ENCODE measurements at regions not wholly inside any gene's neighbourhood (a gene's known extent, or its start where the extent isn't known, plus 50 kb on each side); places are given as distances from the start of the nearest gene placed in this dataset.

GRCh38 chr4:126338548-126338947 lies 1023.8 kb downstream of the FAT4 start:
- TF ChIP-seq CTCF (IDR thresholded peaks at IDR 0.05; ENCODE audit: insufficient read depth, low read depth, low read length, missing control alignments), result no peak
- DNase-seq (ENCODE audit: low read depth), result no peak
- H3K4me3 ChIP-seq (ENCODE audit: low read depth, low read length), result no peak overlapping the region

GRCh38 chr4:126341927-126342326 lies 1027.2 kb downstream of the FAT4 start:
- H3K4me3 ChIP-seq (ENCODE audit: low read depth, low read length), result no peak overlapping the region
- DNase-seq (ENCODE audit: low read depth), result no peak
- no peak for TF ChIP-seq CTCF (IDR thresholded peaks at IDR 0.05; ENCODE audit: insufficient read depth, low read depth, low read length, missing control alignments)

GRCh38 chr4:126344472-126344871 lies 1029.7 kb downstream of the FAT4 start:
- no peak for TF ChIP-seq CTCF (IDR thresholded peaks at IDR 0.05; ENCODE audit: insufficient read depth, low read depth, low read length, missing control alignments)
- no peak overlapping the region for H3K4me3 ChIP-seq (ENCODE audit: low read depth, low read length)
- no peak for DNase-seq (ENCODE audit: low read depth)

GRCh38 chr4:126346654-126347053 lies 1031.9 kb downstream of the FAT4 start:
- no peak overlapping the region for H3K4me3 ChIP-seq (ENCODE audit: low read depth, low read length)
- no peak for DNase-seq (ENCODE audit: low read depth)
- TF ChIP-seq CTCF (IDR thresholded peaks at IDR 0.05; ENCODE audit: insufficient read depth, low read depth, low read length, missing control alignments), result no peak

GRCh38 chr4:126354784-126355183 lies 1040.0 kb downstream of the FAT4 start:
- no peak for TF ChIP-seq CTCF (IDR thresholded peaks at IDR 0.05; ENCODE audit: insufficient read depth, low read depth, low read length, missing control alignments)
- no peak for DNase-seq (ENCODE audit: low read depth)
- no peak overlapping the region for H3K4me3 ChIP-seq (ENCODE audit: low read depth, low read length)

- DNase-seq (ENCODE audit: low read depth), result no peak
- no peak for TF ChIP-seq CTCF (IDR thresholded peaks at IDR 0.05; ENCODE audit: insufficient read depth, low read depth, low read length, missing control alignments)
Measured at GRCh38 chr4:126358041-126358440, 1043.3 kb downstream of the FAT4 start.

GRCh38 chr4:126361287-126361686 lies 1046.5 kb downstream of the FAT4 start:
- DNase-seq (ENCODE audit: low read depth), result no peak
- TF ChIP-seq CTCF (IDR thresholded peaks at IDR 0.05; ENCODE audit: insufficient read depth, low read depth, low read length, missing control alignments), result no peak
- no peak overlapping the region for H3K4me3 ChIP-seq (ENCODE audit: low read depth, low read length)

More at GRCh38 chr4:126358041-126358440, 1043.3 kb downstream of the FAT4 start:
- H3K4me3 ChIP-seq (ENCODE audit: low read depth, low read length), result no peak overlapping the region

Data from GM12865 (cell line).